ENCODE measurements at regions not wholly inside any gene's neighbourhood (a gene's known extent, or its start where the extent isn't known, plus 50 kb on each side); places are given as distances from the start of the nearest gene placed in this dataset.
A peak's percentile ranks its signal among the peaks of the same experiment; 100 is the strongest.

DNA sequence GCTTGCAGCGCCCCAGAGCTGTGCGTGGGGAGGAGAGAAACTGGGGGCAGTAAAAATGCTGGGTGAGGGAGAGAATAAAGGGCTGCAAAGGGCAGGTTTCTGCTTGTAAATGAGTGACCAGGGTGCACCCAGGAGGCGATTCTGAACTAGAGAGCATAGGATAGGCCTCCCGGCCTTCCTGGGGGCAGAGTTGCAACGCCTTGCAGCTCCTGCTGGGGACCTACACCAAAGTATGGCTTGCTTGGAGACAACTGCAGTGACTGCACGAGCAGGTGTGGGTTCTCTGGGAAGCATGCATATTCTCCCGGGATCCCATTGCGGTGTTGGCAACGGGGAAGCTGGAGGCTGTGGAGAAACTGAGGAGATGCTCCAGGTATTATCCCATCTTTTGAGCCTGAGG is 111.6 kb upstream of the SPACA1 start:
- DNase-seq (ENCODE audit: low spot score), result no peak

DNA sequence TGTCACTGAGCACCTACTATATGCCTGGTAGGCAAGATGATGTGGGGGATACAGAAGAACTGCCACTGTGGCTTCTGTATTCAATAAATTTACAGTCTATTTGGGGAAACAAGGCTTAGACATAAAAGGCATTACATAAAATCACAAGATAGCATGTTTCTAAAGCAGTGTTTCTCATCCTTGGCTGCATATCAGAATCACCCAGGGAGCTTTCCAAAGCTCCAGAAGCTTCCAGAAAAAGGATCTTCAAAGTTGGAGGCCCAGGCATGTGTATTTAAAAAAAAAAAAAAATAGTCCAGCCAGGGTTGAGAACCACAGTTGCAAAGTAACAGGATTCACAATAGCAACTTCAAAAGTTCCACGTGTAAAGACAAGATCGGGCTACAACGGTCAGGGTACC is 112.4 kb upstream of the SPACA1 start:
- DNase-seq (ENCODE audit: low spot score), result no peak

DNA sequence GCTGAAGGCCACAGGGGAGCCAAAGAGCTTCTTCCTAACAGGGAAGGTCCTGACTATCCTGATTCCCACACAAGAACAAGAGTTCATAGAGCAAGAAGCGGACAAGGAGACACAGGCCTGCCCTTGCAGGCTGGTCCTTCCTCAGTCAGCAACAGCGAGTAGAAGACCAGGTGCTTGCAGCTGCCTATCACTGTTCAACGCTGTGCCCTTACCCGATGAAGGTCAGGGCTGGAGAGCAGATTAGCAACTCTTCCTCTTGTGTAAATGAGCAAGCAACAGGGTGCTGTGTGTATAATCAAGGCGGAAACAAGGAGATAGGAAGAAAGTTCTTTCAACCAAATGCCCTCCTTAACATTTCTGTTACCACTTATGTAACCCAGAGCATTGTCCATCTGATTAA is 115.3 kb upstream of the SPACA1 start:
- DNase-seq (ENCODE audit: low spot score), result no peak

- DNase-seq (ENCODE audit: low spot score), result peak; percentile 87
These were observed 117.8 kb upstream of the SPACA1 start for GRCh38 chr6:87929843-87930288.

DNA sequence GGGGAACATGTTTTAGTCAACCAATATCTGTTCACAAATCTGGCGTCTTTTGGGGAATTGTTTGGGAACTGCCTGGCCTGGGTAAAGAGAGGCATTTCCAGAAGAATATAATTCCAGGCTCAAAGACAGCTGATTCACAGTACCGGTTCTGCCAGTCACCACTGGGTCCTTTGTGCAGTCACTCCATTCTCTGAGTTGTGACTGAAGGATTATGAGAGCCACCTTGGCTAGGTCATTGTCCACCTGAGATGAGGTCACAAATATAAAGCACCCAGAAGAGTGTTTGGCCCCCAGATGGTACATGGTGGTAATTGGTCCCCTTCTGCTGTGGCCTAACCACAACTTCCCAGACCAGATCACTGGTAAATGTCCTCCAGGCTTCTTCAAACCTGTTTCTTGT is 121.0 kb upstream of the SPACA1 start:
- DNase-seq (ENCODE audit: low spot score), result no peak

GRCh38 chr6:87926072-87926471 is 121.6 kb upstream of the SPACA1 start:
- DNase-seq (ENCODE audit: low spot score), result no peak

- DNase-seq (ENCODE audit: low spot score), result no peak
These were observed 122.1 kb upstream of the SPACA1 start for GRCh38 chr6:87925373-87926060.

DNA sequence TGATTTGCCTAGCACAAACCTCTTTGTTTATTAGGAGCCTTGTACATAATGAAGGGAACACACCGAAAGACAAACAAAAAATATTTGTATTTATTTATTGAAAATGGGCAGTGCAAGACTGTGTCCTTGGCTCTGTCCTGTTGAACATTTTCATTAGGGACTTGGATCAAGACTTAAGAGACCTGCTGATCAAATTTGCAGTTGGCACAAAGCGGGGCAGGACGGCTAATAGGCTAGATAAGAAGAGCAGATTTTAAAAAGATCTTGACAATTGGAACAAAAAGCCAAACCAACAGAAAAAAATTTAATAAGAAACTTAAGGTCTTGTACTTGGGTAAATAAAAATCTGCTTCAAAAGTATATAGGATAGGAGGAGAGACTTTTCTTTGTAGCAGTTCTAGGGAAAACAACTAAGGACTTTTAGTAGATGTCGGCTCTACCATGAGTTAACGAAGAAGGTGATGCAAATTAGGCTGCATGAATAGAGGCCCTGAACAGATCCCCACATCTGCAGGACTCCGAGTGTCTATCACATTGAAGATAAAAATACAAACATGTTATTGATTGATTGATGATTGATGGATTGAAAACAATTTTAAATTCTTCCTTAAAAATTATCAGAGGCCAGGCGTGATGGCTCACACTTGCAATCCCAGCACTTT is 124.1 kb upstream of the SPACA1 start:
- DNase-seq (ENCODE audit: low spot score), result no peak

- DNase-seq (ENCODE audit: low spot score), result no peak
These were observed 124.7 kb upstream of the SPACA1 start for GRCh38 chr6:87922947-87923330.

DNA sequence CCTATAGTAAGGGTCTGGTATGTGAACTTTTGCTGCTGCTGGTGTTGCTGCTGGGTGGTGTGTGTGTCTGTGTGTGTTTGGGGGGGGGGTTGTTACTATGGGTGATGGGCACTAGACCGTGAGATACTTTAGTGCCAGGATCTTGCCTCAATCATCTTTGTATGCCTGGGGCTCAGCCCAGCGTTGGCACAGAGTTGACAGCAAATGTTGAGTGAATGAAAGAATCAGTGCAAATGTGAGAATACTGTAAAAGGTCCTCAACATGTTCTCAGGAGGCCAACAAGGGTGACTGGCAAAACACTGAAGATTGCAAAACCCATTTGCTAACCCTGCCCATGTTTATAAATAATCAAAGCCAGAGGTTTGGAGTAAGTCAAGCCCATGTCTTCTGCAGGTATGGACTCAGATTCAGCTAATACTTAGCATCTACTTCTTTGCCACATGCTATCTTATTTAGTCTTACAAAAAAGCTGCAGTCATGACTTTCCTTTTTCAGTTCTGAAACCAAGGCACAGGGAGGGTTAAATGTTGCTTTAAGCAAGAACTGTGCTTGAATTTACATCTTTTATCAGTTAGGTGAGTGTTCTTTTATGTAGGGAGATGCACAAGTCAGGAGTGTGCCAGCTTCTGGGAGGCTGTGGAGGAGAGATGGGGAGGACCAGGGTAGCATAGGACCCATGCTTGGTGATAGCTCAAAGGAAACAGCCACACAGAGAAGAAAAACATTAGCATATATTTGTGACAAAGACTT is 125.3 kb upstream of the SPACA1 start:
- DNase-seq (ENCODE audit: low spot score), result no peak

DNA sequence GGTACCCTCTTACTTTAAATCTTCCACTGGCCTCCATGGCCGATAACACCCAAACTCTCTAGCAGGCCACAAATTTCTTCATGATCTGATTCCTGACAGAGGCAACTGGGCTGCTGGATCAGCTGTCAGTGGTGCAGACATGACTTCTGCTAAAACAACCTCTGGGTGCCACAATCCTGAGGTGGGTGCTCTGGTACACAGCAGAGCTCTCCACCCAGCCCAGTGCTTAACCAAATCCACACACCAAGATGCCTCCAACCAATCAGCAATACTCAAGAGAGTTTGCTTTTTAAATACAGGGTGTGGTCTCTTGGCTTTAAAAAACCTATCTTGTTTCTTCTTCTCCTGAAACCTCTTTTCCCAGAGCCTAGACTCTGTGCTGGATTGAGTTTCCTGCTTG is 126.6 kb upstream of the SPACA1 start:
- no peak for DNase-seq (ENCODE audit: low spot score)

GRCh38 chr6:87920245-87920644 is 127.4 kb upstream of the SPACA1 start:
- DNase-seq (ENCODE audit: low spot score), result no peak

DNA sequence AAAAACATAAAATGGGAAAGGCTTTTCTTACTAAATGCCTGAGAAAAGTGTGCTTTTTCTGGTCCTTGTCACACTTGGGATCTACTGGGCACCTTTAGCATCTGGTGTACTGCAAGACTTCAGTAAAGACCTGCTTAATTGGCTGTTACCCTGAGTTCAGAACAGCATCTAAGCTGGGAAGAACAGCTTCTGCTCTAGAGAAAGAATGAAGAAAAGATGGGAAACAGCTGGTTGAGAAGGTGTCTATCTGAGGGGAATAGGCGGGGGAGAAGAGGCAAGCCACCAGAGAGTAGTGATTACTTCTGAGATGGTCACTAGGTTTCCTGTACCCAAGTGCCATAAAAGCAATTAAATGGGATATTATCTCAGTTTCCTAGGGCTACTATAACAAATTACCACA is 128.2 kb upstream of the SPACA1 start:
- DNase-seq (ENCODE audit: low spot score), result no peak

DNA sequence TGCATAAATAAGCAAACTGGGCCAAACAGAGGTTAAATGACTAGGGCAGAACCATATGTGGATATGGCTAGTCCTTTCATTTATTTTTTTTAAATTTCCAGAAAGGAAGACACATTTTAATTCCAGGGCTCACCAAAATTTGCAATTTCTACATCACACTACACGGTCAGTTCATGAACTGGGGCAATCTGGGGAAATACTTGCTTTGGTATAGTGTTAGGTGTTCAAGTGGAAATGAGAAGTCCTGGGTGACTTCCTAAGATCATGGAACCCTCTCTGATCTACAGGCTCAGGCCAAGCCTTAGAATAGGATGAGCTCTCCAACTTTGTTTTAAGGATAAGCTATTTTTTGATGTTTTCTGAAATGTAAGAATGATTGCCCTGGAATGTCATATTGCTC is 128.6 kb upstream of the SPACA1 start:
- no peak for DNase-seq (ENCODE audit: low spot score)

DNA sequence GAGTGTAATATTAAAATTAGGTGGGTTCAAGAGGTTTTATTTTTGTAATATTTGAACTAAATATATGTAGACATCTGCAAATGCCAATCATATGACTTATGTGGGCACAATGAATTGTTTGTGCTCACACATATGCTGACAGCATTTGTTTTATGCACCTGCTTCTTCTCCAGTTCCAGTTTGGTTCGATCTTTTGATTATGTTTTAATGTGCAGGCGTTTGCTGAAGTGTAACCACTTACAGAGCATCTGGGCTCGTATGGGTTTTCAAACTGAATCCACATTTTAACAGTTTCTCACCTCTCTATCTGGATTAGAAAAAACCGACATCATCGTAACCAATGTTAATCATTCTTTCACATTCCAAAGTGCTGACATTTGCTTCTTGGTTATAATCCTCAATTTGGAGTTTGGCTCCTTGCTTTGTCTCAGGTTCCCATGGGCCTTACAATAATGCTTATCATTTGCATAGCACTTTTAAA is 129.1 kb upstream of the SPACA1 start:
- no peak for DNase-seq (ENCODE audit: low spot score)

GRCh38 chr6:87917886-87918285 is 129.8 kb upstream of the SPACA1 start:
- no peak for DNase-seq (ENCODE audit: low spot score)

- DNase-seq (ENCODE audit: low spot score), result no peak
These were observed 131.2 kb upstream of the SPACA1 start for GRCh38 chr6:87916446-87916845.

- no peak for DNase-seq (ENCODE audit: low spot score)
These were observed 132.8 kb upstream of the SPACA1 start for GRCh38 chr6:87914637-87915395.

- DNase-seq (ENCODE audit: low spot score), result no peak
These were observed 133.7 kb upstream of the SPACA1 start for GRCh38 chr6:87913974-87914373.

DNA sequence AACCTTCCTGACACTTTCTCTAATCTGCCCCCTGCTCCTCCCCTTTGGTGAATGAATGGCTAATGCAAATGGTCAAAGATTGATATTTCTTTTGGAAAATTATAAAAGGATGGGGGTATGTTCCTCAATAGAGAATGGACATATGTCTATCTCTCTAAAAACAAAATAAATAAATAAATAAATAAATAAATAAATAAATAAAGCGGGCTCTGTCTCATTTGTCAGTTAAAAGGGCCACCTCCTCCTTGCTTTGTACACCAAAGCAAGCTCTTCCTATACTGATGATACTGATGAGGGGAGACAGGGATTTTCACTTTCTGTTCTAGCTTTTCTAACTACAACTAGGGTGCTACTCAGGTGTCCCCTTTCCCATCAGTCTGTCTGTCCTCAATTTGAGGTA is 135.5 kb upstream of the SPACA1 start:
- no peak for DNase-seq (ENCODE audit: low spot score)

GRCh38 chr6:87909849-87910248 is 137.8 kb upstream of the SPACA1 start:
- no peak for DNase-seq (ENCODE audit: low spot score)
